Mucosa of gallbladder (tissue), 1 donor: ENCODE measurements at regions not wholly inside any gene's neighbourhood (a gene's known extent, or its start where the extent isn't known, plus 50 kb on each side); places are given as distances from the start of the nearest gene placed in this dataset.

Source experiments
- DNase-seq: peaks from one replicate; pipeline ENCODE4 v3.0.0-alpha.2; 2020; ENCODE audit warnings: low spot score
- donor health status: DM: no; HTN: no; CAD: no.

DNA sequence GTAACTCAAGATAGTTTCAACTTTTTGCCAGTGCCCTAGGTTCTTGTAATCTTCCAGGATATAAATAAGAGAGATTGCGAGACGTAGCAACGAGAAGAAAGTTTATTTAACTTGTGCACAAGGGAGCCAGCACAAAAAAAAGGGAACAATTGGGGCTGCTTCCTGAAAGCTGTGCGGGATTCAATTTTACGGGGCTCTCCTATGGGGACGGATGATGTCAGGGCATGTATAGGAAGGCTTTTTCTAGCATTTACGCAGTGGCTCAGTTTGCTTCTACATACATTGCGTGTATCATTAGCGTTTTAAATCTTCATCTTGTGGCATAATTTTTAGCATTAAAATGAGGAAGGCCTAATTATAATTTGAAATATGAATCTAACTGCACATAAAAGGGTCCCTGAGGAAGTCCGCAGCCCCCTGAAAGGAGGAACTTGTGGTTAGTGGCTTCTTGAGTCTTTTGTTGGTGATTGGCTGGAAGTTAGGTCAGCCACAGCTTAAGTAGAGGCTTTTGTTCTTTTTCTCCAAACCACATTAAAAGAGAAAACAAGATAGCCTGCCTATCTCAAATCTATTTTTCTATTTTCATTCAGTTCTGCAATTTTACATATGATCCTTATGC is 668.2 kb upstream of the NDST4 start:
- DNase-seq = no peak

DNA sequence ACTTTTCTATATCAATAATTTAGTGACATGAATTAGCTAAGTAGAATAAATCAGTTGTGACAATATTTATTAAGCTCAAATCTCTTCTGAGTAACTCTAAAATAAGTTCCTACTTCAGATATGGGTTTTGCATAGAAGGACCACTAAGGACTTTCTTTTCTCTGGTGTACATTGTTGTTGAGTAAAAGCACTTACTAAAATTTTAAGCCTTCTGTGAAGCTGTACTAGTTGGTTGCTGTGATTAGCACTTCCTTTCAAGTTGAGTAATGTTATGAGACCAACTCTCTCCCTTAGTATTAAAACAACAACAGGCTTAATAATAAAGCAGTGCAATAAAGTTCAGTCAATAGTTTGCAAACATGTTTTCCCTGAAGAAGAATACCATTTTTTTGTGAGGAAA is 667.4 kb upstream of the NDST4 start:
- DNase-seq = no peak

DNA sequence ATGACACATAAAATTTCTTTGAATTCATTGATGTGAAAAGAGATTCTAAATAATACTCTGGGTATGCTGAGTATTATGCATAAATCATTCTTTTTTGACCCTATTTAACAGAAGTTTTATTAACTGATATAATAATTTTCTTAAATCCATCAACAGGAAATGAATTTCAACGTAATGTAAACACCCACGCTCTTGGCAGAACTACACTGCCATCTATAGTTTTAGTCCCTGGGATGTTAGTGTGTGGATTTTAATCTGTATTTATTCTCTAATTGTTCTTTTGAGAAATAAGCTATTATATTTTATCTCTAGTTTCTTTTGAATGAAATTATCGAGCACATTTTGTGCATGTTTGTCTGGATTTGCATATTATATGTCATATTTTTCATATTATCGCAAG is 666.8 kb upstream of the NDST4 start:
- no peak for DNase-seq

DNA sequence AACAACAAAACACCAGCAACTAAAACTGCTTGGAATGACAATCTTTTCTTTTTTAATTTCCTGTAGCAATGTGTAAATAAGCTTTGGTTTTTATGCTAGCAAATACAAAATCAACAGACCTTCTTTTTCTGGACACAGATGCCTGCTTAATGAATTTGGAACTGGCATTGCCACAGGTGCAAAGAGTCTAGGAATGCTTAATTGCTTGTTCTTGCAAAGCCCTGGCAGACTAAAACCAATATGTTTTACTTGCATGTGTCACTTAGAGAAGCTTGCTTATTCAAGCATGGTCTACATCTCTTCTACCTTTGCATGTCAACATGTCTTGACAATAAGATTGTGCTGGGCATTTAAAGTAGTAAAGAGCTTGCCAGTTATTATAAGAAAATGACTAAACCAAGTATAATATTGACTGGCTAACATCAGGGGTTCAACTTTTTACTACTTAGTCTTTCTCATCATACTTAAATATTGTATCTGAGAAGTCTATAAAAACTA is 656.7 kb upstream of the NDST4 start:
- DNase-seq = no peak

DNA sequence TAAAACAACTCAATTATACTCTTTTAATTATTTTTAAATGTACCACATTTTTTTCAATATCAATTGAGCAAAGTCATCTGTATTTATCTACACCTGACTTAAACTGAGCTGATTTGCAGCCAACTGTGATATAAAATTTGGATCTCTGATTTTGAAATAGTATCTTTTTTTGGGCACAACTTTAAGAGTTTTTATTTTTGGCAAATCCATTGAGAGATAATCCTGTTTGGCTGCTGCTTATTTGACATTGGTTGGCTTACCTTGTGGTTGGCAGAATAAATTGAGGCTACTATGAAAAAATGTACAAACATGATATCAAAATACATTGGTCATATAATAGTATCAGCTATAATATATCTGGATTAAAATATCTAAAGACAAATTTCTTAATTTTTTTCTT is 656.0 kb upstream of the NDST4 start:
- DNase-seq = no peak

DNA sequence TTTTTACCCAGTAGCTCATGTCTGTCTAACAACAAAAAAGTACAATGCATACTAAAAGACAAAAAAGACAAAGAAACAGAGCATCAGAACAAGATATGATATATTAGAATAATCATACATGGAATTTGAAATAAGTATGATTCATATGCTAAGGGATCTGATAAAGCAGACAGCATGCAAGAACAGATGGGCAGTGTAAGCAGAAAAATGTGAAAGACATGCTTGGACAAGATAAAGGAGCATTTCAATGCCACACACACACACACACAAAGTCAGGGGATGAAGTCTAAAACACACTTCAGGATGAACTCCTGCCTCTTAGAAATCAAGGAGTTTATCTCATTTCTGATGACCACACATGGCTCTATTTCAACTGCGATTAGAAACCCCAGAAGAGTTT is 649.6 kb upstream of the NDST4 start:
- DNase-seq = no peak

DNA sequence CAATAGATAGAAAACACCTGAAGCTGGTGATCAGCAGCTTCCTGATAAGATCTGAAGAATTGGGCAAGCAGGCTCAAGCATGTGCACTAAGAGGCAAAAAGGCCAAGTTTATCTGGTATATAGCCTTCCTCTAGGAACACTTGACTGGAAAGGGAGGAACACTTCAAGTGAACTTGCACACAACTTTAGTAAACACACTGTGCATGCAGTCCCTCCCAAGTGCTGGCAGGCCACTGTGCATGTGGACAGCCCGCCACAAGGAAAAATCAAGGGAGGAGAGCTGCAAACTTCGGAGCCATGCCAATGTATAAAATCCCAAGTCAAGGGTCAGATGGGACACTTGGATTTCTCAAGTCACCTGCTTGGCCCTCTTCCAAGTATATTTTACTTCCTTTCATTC is 645.8 kb upstream of the NDST4 start:
- DNase-seq = no peak

DNA sequence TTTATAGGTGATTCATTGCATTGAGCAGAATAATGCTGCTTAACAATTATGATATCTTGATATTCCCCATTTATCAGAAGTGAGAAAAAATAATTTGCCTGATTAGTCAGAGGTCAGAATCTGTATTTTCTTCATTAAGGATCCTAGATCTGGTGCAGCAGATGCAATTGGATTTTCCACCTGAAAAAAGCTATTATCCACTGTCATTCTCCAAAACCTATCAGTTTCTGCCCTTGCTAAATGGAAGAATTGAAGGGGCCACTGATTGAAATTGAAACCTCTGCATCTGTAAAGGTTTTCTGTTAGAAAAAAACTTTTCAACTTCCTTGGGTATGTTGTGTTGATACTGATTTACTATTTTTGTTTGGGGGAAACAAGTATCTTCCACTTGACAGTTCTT is 636.0 kb upstream of the NDST4 start:
- DNase-seq = no peak

DNA sequence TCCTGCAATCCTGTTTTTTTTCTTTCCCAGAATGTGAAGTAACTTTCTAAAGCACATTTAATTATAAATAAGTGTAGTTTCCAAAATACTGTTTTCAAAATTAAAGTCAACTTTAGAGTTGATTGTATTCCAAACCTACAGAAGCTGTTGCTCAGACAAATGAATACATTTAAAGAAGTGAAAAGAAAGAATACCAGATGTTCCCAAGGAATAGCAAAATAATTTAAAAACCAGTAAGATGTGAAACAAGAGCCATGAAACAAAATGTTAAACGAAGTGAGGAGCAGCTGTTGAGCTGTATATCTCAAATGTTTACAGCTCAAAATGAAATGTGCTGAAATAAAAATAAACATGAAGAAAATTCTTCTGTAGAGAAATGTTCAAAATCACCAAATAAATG is 627.4 kb upstream of the NDST4 start:
- DNase-seq = no peak

DNA sequence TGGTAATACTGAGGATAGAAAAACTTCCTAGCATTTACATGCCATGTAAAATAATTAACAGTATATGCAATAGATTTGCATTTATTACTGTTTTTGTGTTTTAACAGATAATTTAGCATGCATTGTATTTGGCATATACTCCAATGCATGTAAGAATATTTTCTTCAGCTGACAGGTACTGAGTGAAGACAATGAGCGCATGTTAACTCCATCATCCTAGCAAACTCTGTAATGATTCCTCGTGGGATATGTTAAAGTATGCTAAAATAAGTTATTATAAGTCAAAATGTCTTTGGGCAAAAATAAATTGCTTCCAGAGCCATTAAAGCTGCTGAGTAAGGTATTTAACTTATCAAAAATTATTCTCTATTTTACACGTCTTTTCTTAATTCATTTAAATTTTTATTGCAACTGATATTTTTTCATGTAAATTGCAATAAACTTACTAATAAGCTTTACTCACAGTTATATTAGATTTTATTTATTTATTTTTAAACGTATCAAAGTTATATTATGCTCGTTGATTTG is 616.4 kb upstream of the NDST4 start:
- DNase-seq = no peak

DNA sequence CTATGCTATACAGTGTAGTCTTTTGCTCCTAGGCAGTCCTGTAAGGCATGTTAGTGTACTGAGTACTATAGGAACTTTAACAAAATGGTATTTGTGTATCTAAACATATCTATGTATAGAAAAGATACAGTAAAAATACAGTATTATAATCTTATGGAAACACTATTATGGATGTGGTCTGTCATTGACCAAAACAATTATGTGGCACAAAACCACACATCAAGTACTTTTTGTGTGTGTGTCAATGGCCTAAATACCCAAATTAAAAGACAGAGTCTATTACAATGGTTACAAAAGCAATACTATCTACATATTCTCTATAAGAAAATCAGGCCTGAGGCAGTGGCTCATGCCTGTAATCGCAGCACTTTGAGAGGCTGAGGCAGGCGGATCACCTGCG is 610.2 kb upstream of the NDST4 start:
- DNase-seq = no peak

DNA sequence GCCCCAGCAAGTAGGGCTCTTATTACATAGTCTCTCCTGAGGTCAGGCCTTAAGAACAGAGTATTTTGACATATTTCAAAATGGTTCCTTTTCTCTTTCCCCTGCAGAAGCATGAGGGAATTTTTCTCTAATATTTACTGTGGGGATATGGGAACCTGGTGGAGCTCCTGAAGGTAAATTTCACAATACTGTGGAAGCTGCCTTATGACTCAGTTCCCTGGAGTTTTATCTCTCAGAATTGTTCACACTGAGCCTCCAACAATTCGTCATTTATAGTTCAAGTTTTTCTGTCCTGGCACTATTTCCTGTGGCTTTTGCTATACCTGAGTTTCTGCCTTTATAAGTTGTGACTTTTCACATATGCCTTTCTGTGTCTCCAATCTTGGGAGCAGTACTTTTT is 607.2 kb upstream of the NDST4 start:
- DNase-seq = no peak

DNA sequence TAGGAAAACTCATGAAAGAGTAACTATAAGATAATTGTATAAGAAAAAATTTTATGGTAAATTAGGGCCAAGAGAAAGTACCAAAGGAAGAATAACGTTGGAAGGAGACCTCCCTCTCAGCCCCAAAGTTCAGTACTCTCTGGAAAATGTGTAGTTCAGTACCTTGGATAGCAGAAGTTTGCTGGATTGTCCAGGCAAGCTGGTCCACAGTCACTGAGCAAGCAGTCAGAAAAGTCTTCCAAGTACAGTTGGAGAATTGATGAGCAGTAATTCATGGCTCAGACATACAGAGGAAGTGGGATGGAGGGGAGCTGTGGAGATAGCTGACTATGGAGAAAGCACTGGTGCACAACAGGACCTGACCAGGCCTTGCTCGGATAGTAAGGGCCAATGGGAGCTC is 598.2 kb upstream of the NDST4 start:
- no peak for DNase-seq

DNA sequence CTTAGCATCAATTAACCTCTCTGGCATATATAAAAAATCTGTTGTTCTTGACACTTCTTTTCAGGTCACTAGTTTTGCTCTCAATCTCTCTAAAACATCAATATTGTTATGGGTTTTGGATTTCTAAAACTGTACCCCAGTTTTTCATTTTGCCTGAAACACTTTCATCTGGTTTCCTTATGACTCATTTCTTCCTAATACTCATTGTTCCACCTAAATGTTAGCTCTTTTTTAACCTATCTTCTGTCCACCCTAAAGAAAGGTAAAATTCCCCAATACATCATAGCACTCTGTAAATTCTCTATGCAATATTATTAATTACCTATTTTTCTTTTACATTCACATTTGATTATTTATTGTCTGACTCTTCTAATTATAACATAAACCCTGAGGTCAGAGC is 575.5 kb upstream of the NDST4 start:
- DNase-seq = no peak

DNA sequence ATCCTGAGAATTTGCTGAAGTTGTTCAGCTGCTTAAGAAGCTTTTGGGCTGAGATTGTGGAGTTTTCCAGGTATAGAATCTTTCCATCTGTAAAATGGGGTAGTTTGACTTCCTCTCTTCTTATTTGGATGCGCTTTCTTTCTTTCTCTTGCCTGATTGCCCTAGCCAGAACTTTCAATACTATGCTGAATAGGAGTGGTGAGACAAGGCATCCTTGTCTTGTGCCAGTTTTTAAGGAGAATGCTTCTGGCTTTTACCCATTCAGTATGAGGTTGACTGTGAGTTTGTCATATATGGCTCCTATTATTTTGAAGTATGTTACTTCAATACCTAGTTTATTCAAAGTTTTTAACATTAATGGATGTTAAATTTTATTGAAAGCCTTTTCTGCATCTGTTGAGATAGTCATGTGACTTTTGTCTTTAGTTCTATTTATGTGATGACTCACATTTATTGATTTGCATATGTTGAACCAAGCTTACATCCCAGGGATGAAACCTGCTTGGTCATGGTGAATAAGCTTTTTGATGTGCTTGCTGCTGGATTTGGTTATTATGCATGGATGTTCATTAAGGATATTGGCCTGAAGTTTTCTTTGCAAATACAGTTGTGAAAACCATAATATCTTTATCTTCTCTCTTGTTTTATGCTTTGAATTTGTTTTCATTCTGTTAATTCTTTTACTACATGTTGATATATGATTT is 573.8 kb upstream of the NDST4 start:
- no peak for DNase-seq

DNA sequence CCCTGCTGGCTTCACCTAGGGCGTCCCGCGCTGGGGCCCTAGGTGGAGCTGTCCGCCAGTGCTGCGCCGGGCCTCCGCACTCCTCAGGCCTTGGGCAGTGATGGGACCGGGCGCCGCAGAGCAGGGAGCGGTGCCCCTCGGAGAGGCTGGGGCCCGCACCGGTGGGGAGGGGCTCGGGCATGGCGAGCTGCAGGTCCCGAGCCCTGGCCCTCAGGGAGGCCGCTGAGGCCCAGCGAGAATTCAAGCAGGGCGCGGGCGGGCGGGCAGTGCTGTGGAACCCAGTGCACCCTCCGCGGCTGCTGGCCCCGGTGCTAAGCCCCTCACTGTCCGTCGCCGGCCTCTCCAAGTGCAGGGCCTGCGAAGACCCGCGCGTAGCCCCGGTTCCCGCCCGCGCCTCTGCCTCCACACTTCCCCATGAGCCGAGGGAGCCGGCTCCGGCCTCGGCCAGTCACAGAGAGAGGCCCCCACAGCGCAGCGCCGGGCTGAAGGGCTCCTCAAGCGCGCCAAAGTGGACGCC is 565.1 kb upstream of the NDST4 start:
- DNase-seq = no peak

DNA sequence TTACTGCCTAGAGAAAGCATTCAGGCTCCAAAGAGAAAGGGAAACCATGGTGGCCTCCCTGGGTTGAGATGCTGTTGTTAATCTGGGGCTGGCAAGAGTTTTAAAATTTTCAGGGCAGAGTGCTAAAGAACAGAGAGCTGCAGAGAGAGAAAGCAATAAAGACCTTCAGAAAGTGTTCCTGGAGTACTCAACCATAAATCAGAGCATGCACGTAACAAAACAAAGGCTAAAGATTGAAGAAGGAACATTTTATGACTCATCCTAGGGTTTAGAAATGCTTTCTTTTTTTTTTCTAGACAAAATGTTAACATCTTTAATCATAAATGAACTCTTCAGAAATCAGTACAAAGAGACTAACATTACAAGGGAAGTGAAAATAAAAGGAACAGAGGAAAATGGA is 562.3 kb upstream of the NDST4 start:
- DNase-seq = no peak

DNA sequence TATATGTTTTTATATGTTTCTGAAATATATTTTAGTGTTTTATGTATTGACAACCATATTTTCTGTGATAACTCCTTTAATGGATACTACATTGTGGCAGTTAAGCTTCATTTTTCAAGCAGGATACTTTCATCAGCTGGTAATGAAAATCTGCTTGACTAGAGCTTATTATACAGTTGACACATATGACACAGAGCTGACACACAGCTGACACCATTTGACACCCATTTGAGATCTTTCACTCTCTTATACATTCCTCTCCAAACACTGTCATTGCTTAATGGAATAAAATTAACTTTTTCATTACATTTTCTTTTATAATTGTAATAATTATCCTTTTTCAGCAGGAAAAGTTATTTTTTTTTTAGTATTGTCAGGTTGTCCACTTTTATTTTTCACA is 561.1 kb upstream of the NDST4 start:
- DNase-seq = no peak

DNA sequence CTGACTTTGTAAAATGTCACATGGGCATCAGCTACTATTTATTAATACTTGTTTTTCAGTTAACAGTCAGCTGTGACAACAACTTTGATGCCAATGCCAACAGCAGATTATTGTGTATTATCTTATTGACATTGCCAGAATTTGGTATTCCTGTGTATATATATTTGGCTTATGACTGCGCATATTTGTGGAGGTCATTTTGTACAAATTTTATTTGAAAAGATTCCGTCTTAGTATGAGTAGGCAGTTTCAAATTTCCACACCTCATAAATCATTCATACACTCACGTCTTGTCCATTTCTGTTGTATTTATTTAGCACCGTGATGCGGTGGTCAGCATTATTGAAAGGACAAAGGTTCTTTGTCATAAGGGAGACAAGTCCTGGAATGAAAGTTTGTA is 558.2 kb upstream of the NDST4 start:
- no peak for DNase-seq

DNA sequence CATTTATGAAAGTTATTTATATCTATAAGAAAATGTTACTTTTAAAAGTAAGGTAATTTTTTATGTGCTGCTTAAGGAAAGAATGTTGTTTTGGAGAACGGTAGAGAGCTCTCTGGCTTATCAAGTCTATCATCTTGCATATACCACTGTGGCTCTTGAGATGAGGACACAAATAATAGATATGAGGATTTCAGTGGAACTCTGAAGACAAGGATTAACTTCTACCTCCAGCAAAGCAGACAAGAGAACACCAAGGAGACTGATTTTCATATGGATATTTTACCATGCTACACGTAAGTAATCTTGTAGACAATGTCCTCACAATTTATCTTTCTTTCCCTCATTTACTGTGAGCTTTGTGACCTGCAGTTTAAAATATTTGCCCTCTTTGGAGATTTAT is 557.5 kb upstream of the NDST4 start:
- no peak for DNase-seq

DNA sequence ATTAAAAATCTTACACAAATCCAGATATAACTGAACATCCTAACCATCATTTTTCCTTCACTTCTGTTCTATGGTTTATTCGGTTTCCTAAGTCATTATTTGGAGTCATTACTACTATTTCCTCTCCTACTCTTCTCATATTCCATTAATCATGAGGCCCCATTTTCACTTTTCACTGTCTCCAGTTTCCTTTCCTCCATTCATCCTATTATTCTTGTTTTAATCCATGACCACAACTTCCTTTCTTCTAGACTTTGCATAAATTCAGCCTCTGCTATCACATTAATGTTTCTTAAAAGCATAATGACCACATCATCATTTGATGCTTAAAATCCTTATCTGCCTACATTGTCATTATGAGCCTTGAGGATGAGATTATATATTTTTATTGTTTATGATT is 555.0 kb upstream of the NDST4 start:
- no peak for DNase-seq

DNA sequence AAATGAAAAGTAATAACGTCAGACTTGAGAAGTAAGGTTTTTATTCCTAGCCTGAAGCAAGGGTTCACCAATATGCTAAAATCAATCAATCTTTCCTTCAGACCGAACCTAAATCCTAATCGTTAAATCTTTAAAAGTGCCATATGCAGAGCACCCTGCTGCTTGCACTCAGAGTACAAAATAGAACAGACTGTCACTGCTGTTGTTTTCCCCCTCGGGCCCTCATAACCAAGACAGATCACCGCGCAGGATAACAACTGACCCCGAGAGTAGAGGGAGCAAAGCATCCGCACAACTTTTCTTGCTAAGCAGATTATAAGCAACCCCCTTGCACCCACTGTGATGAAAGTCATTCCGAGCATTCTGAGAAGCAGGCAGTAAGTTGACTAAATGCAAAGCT is 550.9 kb upstream of the NDST4 start:
- DNase-seq = no peak

DNA sequence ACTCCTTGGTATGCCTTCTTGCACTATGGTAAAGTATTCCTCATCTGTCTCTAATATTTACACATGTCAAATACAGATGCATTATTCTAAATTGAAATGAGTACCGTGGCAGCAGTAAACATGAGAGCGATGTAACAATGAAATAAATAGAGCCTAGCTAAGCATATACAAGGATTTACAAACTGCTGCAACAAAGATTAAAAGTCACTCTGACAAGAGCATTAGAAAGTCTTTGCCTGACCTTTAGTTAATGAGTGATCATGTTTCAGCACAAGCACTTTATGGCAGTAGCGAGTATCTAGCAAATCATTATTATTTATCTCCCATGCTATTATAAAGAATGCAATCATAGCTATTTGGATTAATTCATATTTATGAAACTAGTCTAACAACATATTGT is 547.0 kb upstream of the NDST4 start:
- DNase-seq = no peak
